OCI-LY1 (cell line): ENCODE measurements at regions not wholly inside any gene's neighbourhood (a gene's known extent, or its start where the extent isn't known, plus 50 kb on each side); places are given as distances from the start of the nearest gene placed in this dataset.

Experiments used
- CTCF ChIP-seq: fragments of 200-600 bp; sonication (generic), shearing (Covaris generic); IDR thresholded peaks from 2 replicates; pipeline ENCODE4 v1.5.1; 2017; ENCODE audit warnings: mild to moderate bottlenecking, antibody characterized with exemption, low read length, moderate library complexity, mixed read lengths
- EZH2 ChIP-seq: fragments of 200-600 bp; sonication (generic), shearing (Covaris generic); IDR thresholded peaks from 2 replicates; pipeline ENCODE4 v1.8.0; 2017; ENCODE audit warnings: borderline replicate concordance, mixed run types, mild to moderate bottlenecking, antibody characterized with exemption, low read length, moderate library complexity, mixed read lengths

- no peak for TF ChIP-seq CTCF
- no peak for TF ChIP-seq EZH2
Observed at GRCh38 chr13:67355812-67356476, 125.8 kb upstream of the PCDH9 start.
